ENCODE measurements at regions not wholly inside any gene's neighbourhood (a gene's known extent, or its start where the extent isn't known, plus 50 kb on each side); places are given as distances from the start of the nearest gene placed in this dataset.

DNA sequence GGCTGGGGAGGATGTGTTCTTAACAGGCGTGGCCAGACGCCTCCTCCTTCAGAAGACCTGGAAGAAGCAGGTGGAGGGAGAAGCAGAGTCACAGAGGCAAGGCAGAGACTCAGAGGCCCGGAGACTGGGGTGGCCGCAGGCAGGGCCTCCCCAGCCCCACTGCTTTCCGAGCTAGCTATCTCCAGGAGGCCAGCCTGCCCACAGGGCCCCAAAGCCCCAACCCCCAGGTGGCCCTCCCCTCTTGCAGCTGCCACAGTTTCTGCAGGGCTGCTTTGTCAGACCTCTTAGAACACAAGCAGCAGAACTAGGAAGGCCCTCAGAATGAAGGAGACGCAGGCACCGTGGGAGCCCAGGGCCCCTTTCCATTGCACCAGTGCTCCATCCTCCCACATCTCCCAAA lies 69.0 kb upstream of the MLN start:
- TF ChIP-seq, protein P1, sequence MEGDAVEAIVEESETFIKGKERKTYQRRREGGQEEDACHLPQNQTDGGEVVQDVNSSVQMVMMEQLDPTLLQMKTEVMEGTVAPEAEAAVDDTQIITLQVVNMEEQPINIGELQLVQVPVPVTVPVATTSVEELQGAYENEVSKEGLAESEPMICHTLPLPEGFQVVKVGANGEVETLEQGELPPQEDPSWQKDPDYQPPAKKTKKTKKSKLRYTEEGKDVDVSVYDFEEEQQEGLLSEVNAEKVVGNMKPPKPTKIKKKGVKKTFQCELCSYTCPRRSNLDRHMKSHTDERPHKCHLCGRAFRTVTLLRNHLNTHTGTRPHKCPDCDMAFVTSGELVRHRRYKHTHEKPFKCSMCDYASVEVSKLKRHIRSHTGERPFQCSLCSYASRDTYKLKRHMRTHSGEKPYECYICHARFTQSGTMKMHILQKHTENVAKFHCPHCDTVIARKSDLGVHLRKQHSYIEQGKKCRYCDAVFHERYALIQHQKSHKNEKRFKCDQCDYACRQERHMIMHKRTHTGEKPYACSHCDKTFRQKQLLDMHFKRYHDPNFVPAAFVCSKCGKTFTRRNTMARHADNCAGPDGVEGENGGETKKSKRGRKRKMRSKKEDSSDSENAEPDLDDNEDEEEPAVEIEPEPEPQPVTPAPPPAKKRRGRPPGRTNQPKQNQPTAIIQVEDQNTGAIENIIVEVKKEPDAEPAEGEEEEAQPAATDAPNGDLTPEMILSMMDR (IDR thresholded peaks at IDR 0.05), result no peak
- TF ChIP-seq POLR2A (IDR thresholded peaks at IDR 0.05), result no peak
